CD4-positive, alpha-beta T cell treated with Interleukin-21 for 1 hour (primary cell): ENCODE measurements at regions not wholly inside any gene's neighbourhood (a gene's known extent, or its start where the extent isn't known, plus 50 kb on each side); places are given as distances from the start of the nearest gene placed in this dataset.
"Not testable (repeated sequence)": the region's sequence is repeated elsewhere in the genome, so short reads cannot be mapped to it uniquely, and the experiment has no call there.

ENCODE experiments used
- DNase-seq: peaks from one replicate; pipeline ENCODE4 v3.0.0-alpha.2; 2020

- DNase-seq, result no peak
Observed at GRCh38 chr6:170006071-170006899, 254.9 kb downstream of the ERMARD start.

GRCh38 chr6:170005665-170006064, 254.2 kb downstream of the ERMARD start:
- DNase-seq, result no peak

GRCh38 chr6:170004585-170005210, 253.3 kb downstream of the ERMARD start:
- no peak for DNase-seq

GRCh38 chr6:170003451-170004160, 252.2 kb downstream of the ERMARD start:
- DNase-seq, result no peak

- DNase-seq, result no peak
Observed at GRCh38 chr6:170003027-170003426, 251.6 kb downstream of the ERMARD start.

- not testable (repeated sequence) for DNase-seq
Observed at GRCh38 chr6:170001782-170002181, 250.4 kb downstream of the ERMARD start.

- no peak for DNase-seq
Observed at GRCh38 chr6:170000071-170000843, 248.8 kb downstream of the ERMARD start.

- no peak for DNase-seq
Observed at GRCh38 chr6:169999367-169999766, 247.9 kb downstream of the ERMARD start.

GRCh38 chr6:169998457-169998856, 247.0 kb downstream of the ERMARD start:
- DNase-seq, result no peak

GRCh38 chr6:169997930-169998218, 246.5 kb downstream of the ERMARD start:
- no peak for DNase-seq

- DNase-seq, result no peak
Observed at GRCh38 chr6:169997187-169997929, 245.9 kb downstream of the ERMARD start.

- no peak for DNase-seq
Observed at GRCh38 chr6:169996378-169997051, 245.1 kb downstream of the ERMARD start.

GRCh38 chr6:169994739-169995138, 243.3 kb downstream of the ERMARD start:
- DNase-seq, result no peak

- DNase-seq, result no peak
Observed at GRCh38 chr6:169993861-169994481, 242.5 kb downstream of the ERMARD start.

- no peak for DNase-seq
Observed at GRCh38 chr6:169991913-169992312, 240.5 kb downstream of the ERMARD start.

- DNase-seq, result no peak
Observed at GRCh38 chr6:169991031-169991390, 239.6 kb downstream of the ERMARD start.

GRCh38 chr6:169990095-169991030, 238.9 kb downstream of the ERMARD start:
- DNase-seq, result peak; percentile 41

- DNase-seq, result no peak
Observed at GRCh38 chr6:169989594-169989993, 238.2 kb downstream of the ERMARD start.

- DNase-seq, result no peak
Observed at GRCh38 chr6:169988769-169989550, 237.5 kb downstream of the ERMARD start.
